Ascending aorta (tissue), 2 donors: ENCODE measurements at regions not wholly inside any gene's neighbourhood (a gene's known extent, or its start where the extent isn't known, plus 50 kb on each side); places are given as distances from the start of the nearest gene placed in this dataset.

Experiments
- DNase-seq, 2 donors: peaks; one replicate each; pipeline ENCODE4 v3.0.0-alpha.2; 2019; ENCODE audit warnings: low spot score in 2 of 2
- H3K27ac ChIP-seq, 2 donors: fragments of 200-600 bp; sonication (generic); one replicate each; pipeline ENCODE4 v1.5.1; 2016 to 2017; ENCODE audit warnings: mild to moderate bottlenecking in 1 of 2
- H3K27me3 ChIP-seq: fragments of 200-600 bp; sonication (generic); one replicate; pipeline ENCODE4 v1.5.1; 2017
- H3K36me3 ChIP-seq, 2 donors: fragments of 200-600 bp; sonication (generic); one replicate each; pipeline ENCODE4 v1.5.1; 2016
- H3K4me1 ChIP-seq, 2 donors: fragments of 200-600 bp; sonication (generic); one replicate each; pipeline ENCODE4 v1.5.1; 2016 to 2017; ENCODE audit warnings: mild to moderate bottlenecking in 1 of 2
- H3K4me3 ChIP-seq, 2 donors: fragments of 200-600 bp; sonication (generic); one replicate each; pipeline ENCODE4 v1.5.1; 2016 to 2017; ENCODE audit warnings: mild to moderate bottlenecking in 1 of 2
- H3K9me3 ChIP-seq, 2 donors: fragments of 200-600 bp; sonication (generic); one replicate each; pipeline ENCODE4 v1.5.1; 2016
- CTCF ChIP-seq, 3 experiments: fragments of 200-600 bp in 2 of 3; fragments of 450-650 bp in 1 of 3; sonication (generic) in 2 of 3; IDR thresholded peaks; one replicate each; pipeline ENCODE4 v1.5.1; 2016 to 2019; ENCODE audit warnings: antibody characterized with exemption in 3 of 3, mild to moderate bottlenecking in 1 of 3, moderate library complexity in 1 of 3
- intact Hi-C: fragments of 100-400 bp; cut with DNase I; formaldehyde crosslinking; loops from one replicate; pipeline ENCODE4 v1.15.1; 2023

GRCh38 chr4:153950100-153950979 is 161.5 kb upstream of the SFRP2 start:
- Histone ChIP-seq H3K27me3 (no peaks in the 10 kb centered on the region), H3K36me3 (no peaks in the 10 kb centered on the region), H3K4me1 (no peaks in the 10 kb centered on the region), H3K9me3 (no peaks in the 10 kb centered on the region), H3K27ac (no peak overlapping the region), H3K4me3 (no peak overlapping the region)
- DNase-seq = no peak
- intact Hi-C loops = no loop called here
- TF ChIP-seq CTCF (IDR thresholded peaks at IDR 0.05) = no peak

- H3K27me3 ChIP-seq = no peaks in the 10 kb centered on the region
- no peaks in the 10 kb centered on the region for H3K4me1 ChIP-seq
- intact Hi-C loops = no loop called here
- no peak overlapping the region for H3K4me3 ChIP-seq
- no peak for DNase-seq
- no peaks in the 10 kb centered on the region for H3K36me3 ChIP-seq
- no peak overlapping the region for H3K27ac ChIP-seq
- TF ChIP-seq CTCF (IDR thresholded peaks at IDR 0.05) = no peak
- peaks cover 0 to 6% of the 10 kb centered on the region in 2 donors for H3K9me3 ChIP-seq
Observed at GRCh38 chr4:153948041-153948440, 159.2 kb upstream of the SFRP2 start.

GRCh38 chr4:153947124-153947523 is 158.2 kb upstream of the SFRP2 start:
- DNase-seq = no peak
- Histone ChIP-seq H3K27me3 (no peaks in the 10 kb centered on the region), H3K4me3 (no peak overlapping the region), H3K36me3 (no peaks in the 10 kb centered on the region), H3K9me3 (peaks cover 0 to 6% of the 10 kb centered on the region in 2 donors), H3K4me1 (no peaks in the 10 kb centered on the region), H3K27ac (no peak overlapping the region)
- no peak for TF ChIP-seq CTCF (IDR thresholded peaks at IDR 0.05)
- intact Hi-C loops = no loop called here

- intact Hi-C loops = no loop called here
- Histone ChIP-seq H3K36me3 (no peaks in the 10 kb centered on the region), H3K27ac (no peak overlapping the region), H3K27me3 (no peaks in the 10 kb centered on the region), H3K9me3 (peaks cover 0 to 6% of the 10 kb centered on the region in 2 donors), H3K4me1 (no peaks in the 10 kb centered on the region), H3K4me3 (no peak overlapping the region)
- no peak for TF ChIP-seq CTCF (IDR thresholded peaks at IDR 0.05)
- no peak for DNase-seq
Observed at GRCh38 chr4:153945704-153946103, 156.8 kb upstream of the SFRP2 start.

- TF ChIP-seq CTCF (IDR thresholded peaks at IDR 0.05) = no peak
- H3K4me3 ChIP-seq = no peak overlapping the region
- H3K27ac ChIP-seq = no peak overlapping the region
- no peaks in the 10 kb centered on the region for H3K27me3 ChIP-seq
- DNase-seq = no peak
- intact Hi-C loops = no loop called here
- H3K36me3 ChIP-seq = no peaks in the 10 kb centered on the region
- H3K9me3 ChIP-seq = peaks cover 0 to 6% of the 10 kb centered on the region in 2 donors
- no peaks in the 10 kb centered on the region for H3K4me1 ChIP-seq
Observed at GRCh38 chr4:153943738-153944415, 155.0 kb upstream of the SFRP2 start.
